ENCODE measurements at regions not wholly inside any gene's neighbourhood (a gene's known extent, or its start where the extent isn't known, plus 50 kb on each side); places are given as distances from the start of the nearest gene placed in this dataset.
"Not testable (repeated sequence)": the region's sequence is repeated elsewhere in the genome, so short reads cannot be mapped to it uniquely, and the experiment has no call there.

DNA sequence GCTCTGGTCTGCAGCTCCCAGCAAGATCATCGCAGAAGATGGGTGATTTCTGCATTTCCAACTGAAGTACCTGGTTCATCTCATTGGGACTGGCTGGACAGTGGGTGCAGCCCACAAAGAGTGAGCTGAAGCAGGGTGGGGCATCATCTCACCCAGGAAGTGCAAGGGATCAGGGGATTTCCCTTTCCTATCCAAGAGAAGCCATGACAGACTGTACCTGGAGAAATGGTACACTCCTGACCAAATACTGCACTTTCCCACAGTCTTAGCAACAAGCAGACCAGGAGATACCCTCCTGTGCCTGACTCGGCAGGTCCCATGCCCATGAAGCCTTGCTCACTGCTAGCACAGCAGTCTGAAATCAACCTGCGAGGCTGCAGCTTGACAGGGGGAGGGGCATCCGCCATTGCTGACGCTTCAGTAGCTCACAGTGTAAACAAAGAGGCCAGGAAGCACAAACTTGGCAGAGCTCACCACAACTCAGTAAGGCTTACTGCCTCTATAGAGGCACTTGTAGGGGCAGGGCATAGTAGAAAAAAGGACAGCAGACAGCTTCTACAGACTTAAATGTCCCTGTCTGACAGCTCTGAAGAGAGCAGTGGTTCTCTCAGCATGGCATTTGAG lies 60.5 kb downstream of the AREG start:
- CTCF ChIA-PET, result interaction anchor here (0.8 to 2.7 kb wide), 3 partner anchors 13 to 171 kb away, joined by 3 to 6 read pairs (median 5); no protein-coding TSS in a partner anchor

DNA sequence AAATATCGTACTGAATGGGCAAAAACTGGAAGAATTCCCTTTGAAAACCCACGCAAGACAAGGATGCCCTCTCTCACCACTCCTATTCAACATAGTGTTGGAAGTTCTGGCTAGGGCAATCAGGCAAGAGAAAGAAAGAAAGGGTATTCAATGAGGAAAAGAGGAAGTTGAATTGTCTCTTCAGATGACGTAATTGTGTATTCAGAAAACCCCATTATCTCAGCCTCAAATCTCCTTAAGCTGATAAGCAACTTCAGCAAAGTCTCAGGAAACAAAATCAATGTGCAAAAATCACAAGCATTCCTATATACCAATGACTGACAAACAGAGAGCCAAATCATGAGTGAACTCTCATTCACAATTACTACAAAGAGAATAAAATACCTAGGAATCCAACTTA lies 64.4 kb downstream of the AREG start:
- H3K4me3 ChIP-seq (ENCODE audit: low read depth, low read length); DNase-seq (ENCODE audit: low read depth); H3K36me3 ChIP-seq (ENCODE audit: control insufficient read depth, insufficient read depth, low read length); H3K27me3 ChIP-seq (ENCODE audit: control insufficient read depth, insufficient read depth, low read length); POLR2A ChIA-PET: not testable (repeated sequence)
- CTCF ChIA-PET, result interaction anchor here (0.6 kb wide), 1 partner anchor 8 kb away, joined by 4 read pairs; no protein-coding TSS in a partner anchor

More for the DNA sequence above, 60.5 kb downstream of the AREG start:
- H3K36me3 ChIP-seq (ENCODE audit: control insufficient read depth, insufficient read depth, low read length); POLR2A ChIA-PET; H3K4me3 ChIP-seq (ENCODE audit: low read depth, low read length); DNase-seq (ENCODE audit: low read depth); H3K27me3 ChIP-seq (ENCODE audit: control insufficient read depth, insufficient read depth, low read length): not testable (repeated sequence)

DNA sequence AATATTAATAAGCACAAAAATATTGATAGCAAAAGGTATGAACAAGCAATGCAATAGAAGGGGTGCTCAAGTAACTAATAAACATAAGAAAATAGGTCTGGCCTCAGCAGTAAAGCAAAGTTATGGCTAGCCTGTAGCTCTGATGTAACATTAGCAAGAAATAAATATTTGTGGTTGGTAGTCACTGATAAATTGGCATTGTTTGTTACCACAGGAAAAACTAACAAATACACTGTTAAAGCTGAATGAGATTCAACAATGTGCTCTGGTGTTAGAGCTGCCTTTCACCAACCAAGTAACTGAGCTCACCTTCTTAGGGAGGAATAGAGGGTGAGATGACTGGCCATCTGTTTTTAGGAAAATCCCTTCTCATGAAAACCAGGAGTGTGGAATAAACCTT lies 71.4 kb downstream of the AREG start:
- Histone ChIP-seq H3K4me3 (ENCODE audit: low read depth, low read length) (no peak overlapping the region), H3K36me3 (ENCODE audit: control insufficient read depth, insufficient read depth, low read length) (no peaks in the 10 kb centered on the region), H3K27me3 (ENCODE audit: control insufficient read depth, insufficient read depth, low read length) (no peaks in the 10 kb centered on the region)
- ChIA-PET POLR2A (no interaction called here), CTCF (no interaction called here)
- TF ChIP-seq, protein P1, sequence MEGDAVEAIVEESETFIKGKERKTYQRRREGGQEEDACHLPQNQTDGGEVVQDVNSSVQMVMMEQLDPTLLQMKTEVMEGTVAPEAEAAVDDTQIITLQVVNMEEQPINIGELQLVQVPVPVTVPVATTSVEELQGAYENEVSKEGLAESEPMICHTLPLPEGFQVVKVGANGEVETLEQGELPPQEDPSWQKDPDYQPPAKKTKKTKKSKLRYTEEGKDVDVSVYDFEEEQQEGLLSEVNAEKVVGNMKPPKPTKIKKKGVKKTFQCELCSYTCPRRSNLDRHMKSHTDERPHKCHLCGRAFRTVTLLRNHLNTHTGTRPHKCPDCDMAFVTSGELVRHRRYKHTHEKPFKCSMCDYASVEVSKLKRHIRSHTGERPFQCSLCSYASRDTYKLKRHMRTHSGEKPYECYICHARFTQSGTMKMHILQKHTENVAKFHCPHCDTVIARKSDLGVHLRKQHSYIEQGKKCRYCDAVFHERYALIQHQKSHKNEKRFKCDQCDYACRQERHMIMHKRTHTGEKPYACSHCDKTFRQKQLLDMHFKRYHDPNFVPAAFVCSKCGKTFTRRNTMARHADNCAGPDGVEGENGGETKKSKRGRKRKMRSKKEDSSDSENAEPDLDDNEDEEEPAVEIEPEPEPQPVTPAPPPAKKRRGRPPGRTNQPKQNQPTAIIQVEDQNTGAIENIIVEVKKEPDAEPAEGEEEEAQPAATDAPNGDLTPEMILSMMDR (IDR thresholded peaks at IDR 0.05; ENCODE audit: insufficient read depth, low read depth, low read length), result no peak
- DNase-seq (ENCODE audit: low read depth), result no peak

DNA sequence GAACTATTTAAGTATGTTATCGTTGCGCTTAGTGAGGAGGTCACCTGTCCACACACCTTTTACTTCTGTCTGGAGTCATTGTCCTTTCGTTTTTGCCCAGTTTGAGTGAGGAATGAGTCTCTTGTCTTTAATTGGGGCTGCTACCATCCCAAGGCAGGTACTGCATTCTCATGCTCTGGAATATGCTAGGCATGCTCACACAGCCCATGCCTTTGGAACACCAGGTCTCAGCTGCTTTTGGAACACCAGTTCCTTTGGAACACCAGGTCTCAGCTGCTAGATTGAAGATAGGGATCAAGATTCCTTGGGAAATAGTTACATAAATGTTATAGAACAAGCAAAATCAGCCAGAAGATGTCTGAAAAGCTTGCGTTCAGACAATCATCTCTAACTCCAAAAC lies 73.1 kb downstream of the AREG start:
- Histone ChIP-seq H3K36me3 (ENCODE audit: control insufficient read depth, insufficient read depth, low read length) (no peaks in the 10 kb centered on the region), H3K27me3 (ENCODE audit: control insufficient read depth, insufficient read depth, low read length) (no peaks in the 10 kb centered on the region), H3K4me3 (ENCODE audit: low read depth, low read length) (no peak overlapping the region)
- ChIA-PET POLR2A (no interaction called here), CTCF (interaction anchor here (1.7 to 2.4 kb wide), 2 partner anchors 16 to 141 kb away, joined by 4 to 5 read pairs; no protein-coding TSS in a partner anchor)
- no peak for DNase-seq (ENCODE audit: low read depth)
- TF ChIP-seq, protein P1 (IDR thresholded peaks at IDR 0.05; ENCODE audit: insufficient read depth, low read depth, low read length), result no peak

DNA sequence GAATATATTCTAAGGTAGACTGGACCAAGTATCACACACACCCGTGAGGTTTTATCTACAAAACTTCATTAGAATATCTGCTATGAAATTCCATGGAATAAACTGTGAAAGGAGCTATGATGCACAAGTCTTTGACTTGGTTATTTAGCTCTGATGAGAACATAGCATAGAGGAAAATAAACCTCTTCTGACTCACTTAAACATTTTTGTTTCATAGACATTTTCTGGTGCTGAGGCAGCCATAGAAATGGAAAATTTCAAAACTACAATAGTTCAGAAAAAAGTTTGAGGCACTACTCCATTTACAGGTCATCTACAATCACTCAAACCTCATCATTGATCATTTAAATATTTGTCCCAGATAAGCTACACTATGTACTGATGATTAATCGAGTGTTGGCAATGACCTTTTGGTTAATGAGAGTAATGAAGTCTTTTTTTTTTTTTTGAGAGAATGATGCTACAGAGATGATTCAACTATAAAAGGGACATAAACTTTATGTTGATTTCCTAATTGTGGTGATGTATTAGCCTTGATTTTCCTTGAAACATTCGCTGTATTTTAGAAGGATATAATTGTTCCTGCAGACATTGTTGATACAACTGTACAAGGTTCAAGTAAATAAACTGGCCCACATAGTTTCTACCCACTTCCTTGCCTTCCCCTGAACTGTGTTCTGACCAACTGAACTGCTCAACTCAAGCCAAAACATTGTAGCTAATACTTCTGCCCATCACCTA lies 77.5 kb downstream of the AREG start:
- Histone ChIP-seq H3K27me3 (ENCODE audit: control insufficient read depth, insufficient read depth, low read length) (no peaks in the 10 kb centered on the region), H3K4me3 (ENCODE audit: low read depth, low read length) (no peak overlapping the region), H3K36me3 (ENCODE audit: control insufficient read depth, insufficient read depth, low read length) (no peaks in the 10 kb centered on the region)
- POLR2A ChIA-PET, result interaction anchor here (0.5 kb wide), 1 partner anchor 18 kb away, joined by 3 read pairs; no protein-coding TSS in a partner anchor
- TF ChIP-seq, protein P1 (IDR thresholded peaks at IDR 0.05; ENCODE audit: insufficient read depth, low read depth, low read length), result no peak
- peak; percentile 5 for DNase-seq (ENCODE audit: low read depth)
- CTCF ChIA-PET, result interaction anchor here (0.8 to 1.8 kb wide), 2 partner anchors 10 to 154 kb away, joined by 4 to 5 read pairs; no protein-coding TSS in a partner anchor

DNA sequence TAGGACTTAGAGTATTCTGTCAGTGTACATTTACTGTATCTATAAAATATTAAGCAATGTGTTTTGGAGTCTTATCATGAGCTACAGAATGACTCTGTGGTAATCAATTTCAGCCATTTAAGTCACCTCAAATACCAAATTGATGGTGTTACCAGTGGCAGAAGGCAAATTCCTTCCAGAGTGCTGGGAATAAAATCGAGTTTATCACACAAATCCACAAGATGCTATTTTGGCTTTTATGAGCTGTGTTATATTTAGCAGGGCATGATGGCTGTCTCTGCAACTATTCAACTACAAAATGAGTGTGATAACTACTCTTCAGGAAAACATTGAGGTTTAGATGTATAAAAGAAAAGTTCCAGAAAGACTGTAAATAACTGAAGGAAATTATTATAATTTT lies 78.2 kb downstream of the AREG start:
- ChIA-PET POLR2A (interaction anchor here (0.5 kb wide), 1 partner anchor 17 kb away, joined by 3 read pairs; no protein-coding TSS in a partner anchor), CTCF (interaction anchor here (0.8 to 1.8 kb wide), 2 partner anchors 9 to 153 kb away, joined by 4 to 5 read pairs; no protein-coding TSS in a partner anchor)
- DNase-seq (ENCODE audit: low read depth), result no peak
- Histone ChIP-seq H3K36me3 (ENCODE audit: control insufficient read depth, insufficient read depth, low read length) (no peaks in the 10 kb centered on the region), H3K4me3 (ENCODE audit: low read depth, low read length) (no peak overlapping the region), H3K27me3 (ENCODE audit: control insufficient read depth, insufficient read depth, low read length) (no peaks in the 10 kb centered on the region)
- TF ChIP-seq, protein P1 (IDR thresholded peaks at IDR 0.05; ENCODE audit: insufficient read depth, low read depth, low read length), result no peak

All from BJ (cell line).